GM18867 (cell line): ENCODE measurements at regions not wholly inside any gene's neighbourhood (a gene's known extent, or its start where the extent isn't known, plus 50 kb on each side); places are given as distances from the start of the nearest gene placed in this dataset.

Experiments used
- ATAC-seq: cut with Tn5 transposase; IDR thresholded peaks from one replicate; pipeline ENCODE4 v1.9.1; 2021; ENCODE audit warnings: mild to moderate bottlenecking, moderate library complexity; ENCODE audit not compliant: unreplicated experiment

DNA sequence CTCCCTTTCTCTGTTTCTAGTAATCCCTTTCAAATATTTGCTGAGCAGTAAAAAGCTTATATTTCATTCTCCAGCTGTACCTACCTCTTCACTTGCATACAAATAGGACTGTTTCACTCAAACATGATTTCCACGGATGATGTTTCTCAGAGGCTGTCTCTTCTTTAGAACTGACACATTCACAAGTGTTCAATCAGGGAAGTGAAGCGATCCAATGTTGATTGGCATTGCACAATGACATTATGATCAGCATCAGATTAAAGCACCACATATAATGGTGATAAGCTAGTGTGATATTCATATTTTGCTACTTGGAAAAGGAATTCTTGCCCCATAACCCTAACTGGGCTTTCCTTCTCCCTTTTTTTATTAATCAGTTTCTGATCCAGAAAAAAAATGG is 681.8 kb downstream of the TBC1D32 start:
- no peak for ATAC-seq

DNA sequence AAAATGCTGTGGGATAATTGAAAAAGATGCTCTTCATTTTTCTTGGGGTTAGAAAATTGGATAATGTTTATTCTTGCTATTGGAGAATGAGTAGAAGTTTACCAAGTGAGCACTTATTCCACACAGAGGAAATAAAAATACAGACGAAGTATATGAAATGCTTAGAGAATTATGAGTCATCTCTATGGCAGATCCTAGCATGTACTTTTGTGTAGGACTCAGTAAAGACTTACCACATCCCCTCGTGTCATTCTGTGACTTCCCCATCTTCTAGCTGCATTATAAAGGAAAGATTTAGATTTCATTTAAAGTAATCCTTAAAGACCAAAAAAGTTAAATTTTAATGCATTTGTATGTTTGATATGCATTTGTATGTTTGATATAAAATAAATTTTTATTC is 685.6 kb downstream of the TBC1D32 start:
- ATAC-seq = no peak

DNA sequence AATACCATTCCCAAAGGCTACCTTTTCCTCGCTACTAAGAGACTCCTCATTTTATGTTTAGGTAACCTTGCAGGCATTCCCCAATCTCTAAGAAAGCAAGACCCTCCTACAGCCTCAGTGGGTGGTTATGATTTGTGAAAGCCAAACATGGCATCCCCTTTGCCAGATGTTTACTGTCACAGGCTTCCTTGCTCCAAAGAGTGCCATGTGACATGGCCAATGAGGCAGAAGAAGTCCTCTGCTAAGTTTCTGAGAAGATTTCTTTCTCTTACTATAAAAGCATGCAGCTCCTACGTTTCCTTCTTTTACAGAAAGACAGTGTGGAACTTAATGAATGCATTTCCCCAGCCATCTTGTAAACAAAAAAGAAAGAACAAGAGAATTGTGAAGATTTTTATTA is 688.2 kb downstream of the TBC1D32 start:
- ATAC-seq = no peak

DNA sequence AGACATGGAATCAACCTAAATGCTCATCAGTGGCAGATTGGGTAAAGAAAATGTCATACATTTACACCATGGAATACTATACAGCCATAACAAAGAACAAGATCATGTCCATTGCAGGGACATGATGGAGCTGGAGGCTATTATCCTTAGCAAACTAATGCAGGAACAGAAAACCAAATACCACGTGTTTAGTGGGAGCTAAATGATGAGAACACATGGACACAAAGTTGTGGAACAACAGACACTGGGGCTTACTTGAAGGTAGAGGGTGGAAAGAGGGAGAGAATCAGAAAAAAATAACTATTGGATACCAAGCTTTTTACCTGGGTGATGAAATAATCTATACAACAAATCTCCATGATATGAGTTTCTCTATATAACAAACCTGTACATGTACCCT is 701.3 kb downstream of the TBC1D32 start:
- no peak for ATAC-seq

DNA sequence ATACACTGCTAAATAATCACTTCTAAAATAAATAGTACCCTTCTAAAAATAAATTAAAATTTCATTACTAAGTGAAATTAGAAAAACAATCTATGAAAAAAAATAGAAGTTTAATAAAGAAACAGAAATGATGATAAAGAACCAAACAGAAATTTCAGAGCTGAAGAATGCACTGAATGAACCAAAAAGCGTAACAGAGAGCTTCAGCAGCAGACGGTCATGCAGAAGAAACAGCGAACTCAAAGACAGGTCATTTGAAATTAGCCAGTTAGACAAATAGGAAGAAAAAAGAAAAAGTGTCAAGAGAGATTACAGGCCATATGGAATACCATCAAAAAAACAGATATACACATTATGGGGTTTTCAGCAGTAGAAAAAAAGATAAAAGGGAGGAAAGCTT is 706.7 kb downstream of the TBC1D32 start:
- no peak for ATAC-seq

DNA sequence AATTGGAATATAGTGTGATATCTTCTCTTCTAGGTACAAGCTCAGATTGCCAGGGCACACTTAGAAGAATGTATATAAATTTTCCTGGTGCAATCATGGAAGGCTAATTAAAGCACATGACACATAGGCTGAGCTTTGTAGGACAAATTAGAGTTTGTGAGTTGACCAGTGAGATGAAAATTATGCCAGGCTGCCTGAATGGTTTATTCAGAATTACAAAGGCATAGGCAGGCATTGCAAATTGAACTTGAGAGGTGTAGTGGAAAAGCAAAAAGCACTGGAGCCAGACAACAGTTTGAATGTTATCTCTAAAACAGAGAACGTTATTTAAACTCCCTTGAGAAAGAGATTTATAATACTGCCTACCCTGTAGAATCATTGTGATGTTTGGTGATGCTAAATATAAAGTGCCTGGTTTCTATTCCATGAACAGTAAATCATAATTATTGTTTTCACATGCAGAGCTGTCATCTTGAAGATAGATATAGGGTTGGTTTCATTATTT is 712.1 kb downstream of the TBC1D32 start:
- ATAC-seq = no peak

DNA sequence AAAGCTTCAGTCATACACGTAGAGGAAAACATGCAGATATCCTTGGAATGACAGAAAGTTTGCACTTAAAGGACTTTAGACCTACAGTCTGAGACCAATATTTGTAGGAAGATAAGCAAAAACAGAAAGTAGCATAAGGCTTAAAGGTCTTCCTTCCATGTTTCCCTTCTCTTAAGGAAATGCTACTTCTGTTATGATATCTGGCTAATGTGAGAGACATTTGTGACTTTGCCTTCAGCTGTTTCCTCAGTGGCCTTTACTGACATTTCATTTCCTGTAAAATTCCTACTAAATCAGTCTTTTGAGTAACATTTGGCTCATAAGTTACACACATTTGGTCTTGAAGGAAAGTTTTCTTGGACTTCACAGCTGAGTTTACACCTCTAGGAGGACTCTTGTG is 713.4 kb downstream of the TBC1D32 start:
- ATAC-seq = no peak

DNA sequence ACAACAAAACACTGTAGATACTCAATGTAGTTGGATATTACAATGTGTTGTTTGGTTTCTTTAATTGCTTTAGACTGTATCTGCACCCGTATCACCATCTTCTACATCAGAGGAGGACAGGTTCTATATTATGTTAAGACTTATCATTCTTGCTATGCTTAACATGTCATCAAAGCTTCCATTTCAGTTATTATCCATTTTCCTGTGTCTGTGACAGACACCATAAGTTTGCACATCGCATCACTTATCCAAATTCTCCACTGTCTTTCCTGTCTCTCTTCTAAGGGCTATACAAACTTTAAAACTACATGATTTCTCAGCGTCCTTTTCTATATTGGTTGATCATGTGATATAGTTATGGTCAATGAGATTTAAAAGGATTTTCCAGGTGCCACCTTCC is 719.0 kb downstream of the TBC1D32 start:
- no peak for ATAC-seq

DNA sequence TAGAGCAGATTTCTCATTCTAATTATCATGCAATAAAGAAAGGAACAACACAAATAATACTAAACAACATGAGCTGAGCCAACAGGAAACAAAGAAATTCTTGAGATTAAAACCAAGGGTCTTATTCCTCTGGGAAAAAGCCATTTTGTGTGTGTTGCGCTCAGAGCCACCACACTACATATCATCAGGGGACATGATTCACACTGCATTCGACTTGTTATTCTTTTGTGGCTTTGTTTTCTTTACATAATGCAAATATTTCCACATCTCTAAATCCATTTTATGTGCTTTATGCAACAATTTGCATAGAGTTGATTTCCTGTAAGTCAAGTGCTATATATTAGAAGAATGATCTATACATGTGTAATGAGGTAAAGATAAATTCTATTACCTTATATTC is 719.6 kb downstream of the TBC1D32 start:
- no peak for ATAC-seq

DNA sequence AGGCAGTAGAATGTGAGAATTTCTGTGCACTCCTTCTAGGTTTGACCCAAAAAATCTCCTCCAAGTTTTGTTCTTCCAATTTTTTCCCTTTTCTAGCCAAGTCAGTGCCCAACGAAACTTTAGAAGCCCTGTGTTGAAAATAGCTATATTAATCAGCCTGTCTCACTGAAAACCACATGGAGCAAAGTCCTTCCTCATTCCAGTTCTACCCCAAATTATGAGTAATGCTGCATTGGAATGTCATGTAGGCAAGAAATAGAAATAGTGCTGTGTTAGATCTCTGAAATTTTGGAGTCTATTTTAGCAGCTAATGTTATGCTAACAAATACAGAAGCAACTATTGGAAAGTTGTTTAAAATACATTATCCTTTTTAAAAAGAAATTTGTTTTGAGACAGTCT is 725.5 kb downstream of the TBC1D32 start:
- no peak for ATAC-seq

DNA sequence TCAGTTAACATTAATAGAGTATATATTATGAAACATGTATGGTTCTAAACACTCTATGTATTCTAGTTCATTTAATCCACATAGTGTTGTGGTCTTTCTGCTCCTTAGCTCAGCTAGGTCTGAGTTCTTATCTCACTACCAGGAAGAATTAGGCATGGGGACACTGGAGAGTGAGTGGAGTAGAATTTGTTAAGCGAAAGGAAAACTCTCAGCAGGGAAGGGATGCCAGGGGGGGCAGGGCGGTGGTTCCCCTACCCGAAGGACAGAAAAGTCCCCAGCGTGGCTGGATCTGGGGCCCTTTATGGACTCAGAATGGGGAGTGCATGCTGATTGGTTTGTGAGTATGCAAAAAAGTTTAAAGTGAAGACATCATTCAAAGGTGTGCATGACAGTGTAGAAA is 727.5 kb downstream of the TBC1D32 start:
- no peak for ATAC-seq

DNA sequence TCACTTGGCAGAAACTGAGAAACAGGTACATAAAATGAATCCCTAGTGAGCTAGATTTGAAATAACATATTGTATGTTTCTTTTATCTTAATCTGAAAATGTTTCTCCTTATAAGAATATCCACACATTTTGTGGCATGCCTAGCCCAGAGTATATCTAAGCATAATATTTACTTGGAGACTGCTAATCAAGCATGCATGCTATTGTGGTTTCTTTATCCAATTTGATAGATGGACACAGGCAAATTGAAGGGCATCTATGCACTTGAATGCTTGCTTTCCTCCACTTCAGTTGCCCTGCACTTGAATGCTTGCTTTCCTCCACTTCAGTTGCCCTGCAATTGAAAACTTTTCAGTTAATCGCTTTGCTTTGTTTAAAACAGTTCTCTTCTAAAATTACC is 729.8 kb downstream of the TBC1D32 start:
- no peak for ATAC-seq

DNA sequence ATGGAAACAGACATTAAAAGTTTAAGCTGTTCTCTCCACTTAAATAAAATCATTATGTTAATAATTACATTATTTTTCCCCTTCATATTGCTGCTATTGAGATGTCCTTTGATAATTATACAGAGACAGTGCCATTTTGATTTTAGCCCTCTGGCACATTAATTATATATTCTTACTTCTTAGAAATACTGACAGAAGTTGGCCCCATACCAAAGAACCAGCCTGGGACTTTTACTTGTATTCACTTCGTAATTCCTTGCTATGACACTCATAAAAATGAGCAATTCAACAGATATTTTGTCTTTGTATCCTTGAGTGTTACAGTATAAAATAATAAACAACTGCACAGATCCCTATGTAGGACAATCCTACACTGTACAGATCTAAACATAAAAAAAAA is 743.7 kb downstream of the TBC1D32 start:
- ATAC-seq = no peak

DNA sequence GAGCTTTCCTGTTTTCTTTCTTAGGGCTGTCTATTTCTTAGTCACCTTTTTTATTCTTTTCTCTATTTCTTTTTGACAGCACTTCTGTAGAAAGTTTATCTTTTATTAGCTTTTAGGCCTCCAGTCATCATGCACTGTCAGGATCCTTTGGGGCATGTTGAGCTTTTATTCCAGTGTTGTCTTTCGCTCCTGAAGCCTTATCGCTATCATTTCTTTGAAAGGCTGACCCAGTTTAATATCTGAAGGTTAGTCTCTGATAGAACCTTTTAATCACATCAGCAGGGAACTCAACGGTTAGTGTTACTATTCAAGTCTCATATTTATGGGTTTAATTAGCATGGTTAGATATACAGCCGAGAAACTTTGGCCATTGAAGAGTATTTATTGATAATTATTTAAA is 745.9 kb downstream of the TBC1D32 start:
- no peak for ATAC-seq

DNA sequence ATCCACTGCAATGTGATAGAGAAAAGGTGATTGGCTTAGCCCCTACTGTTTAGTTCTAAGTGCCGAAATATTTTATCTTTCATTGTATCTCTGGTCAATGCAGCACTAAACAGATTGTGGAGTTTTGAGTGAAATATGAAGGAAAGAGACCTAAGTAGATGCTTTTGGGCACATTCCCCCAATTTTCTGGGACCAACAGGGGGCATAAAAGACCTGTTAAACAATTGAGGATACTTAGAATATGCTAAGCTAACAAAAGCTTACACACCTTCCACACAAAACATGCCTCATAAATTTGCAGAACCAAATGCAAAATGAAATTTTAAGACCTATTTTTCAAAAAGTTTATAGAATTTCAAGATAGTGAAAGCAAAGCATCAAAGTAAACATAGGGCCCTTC is 746.9 kb downstream of the TBC1D32 start:
- no peak for ATAC-seq

DNA sequence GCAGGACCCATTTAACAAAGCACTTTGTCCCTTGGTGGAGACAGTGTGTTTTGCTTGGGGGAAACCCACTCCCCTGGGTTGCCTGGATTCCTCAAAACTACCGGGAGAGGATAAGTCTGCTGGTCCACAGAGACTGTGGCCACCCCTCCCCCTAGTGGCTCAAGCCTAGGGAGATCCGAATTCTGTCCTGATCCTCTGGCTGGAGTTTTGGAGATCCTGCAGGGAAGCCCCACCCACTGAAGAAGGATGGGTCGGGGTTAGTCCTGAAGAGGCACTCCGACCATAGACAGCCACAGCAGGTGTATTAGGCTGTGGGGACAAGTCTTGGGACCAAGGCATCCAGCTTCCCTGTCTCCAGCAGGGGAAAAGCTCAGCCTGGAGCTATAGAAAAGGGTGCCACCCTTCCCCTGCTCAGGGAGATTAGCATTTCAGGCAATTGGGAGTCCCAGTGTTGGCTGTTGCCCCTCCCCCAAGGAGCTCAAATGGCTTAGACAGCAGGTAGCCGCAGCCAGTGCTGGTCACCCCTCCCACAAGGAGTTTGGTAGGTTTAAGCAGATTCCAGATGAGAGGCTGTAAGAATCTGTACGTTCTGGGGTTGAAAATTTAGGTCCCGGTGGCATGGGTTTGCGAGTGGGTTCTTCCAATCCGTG is 750.0 kb downstream of the TBC1D32 start:
- no peak for ATAC-seq

DNA sequence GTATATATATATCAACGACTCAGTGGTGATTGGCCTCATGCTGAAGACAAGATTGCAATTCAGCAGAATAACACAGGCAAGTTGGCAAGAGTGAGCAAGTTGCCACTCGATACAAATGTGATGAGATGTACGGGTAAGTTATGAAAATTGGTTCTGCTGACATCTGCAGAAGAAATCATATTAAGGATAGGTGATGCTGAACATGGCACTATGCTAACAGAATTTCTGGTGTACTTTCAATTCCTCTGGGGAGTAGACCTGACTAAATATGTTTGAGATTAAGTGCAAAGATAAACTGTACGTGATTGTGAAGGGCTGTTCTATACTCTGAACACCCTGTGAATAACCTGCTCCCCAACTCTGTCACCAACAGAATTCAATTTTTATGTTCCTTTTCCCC is 758.2 kb downstream of the TBC1D32 start:
- ATAC-seq = no peak

DNA sequence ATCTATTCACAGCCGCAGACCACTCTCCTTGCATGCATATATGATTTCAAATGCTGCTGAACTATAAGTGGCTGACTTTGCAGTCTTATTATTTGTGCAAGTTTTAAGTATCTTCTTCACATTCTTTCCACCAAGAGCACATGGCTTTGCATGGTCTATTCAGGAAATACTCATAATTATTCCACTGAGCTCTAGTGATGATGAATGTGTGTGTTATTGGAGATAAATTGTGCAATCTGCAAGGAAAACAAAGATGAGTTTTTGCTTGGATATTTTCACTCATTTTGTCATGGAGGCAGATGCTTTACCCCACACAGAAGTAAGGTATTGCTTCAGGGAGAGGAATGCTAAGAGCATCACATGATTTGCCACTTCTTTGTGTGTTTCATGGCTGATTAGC is 764.6 kb downstream of the TBC1D32 start:
- ATAC-seq = no peak

DNA sequence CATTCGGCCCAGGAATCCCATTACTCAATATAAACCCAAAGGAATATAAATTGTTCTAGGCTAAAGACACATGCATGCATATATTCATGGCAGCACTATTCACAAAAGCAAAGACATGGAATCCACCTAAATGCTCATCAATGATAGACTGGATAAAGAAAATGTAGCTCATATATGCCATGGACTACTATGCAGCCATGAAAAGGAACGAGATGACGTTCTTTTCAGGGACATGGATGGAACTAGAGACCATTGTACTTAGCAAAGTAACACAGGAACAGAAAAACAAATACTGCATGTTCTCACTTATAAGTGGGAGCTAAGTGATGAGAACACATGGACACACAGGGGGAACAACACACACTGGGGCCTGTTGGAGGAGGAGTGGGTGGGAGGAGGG is 769.5 kb downstream of the TBC1D32 start:
- ATAC-seq = no peak

DNA sequence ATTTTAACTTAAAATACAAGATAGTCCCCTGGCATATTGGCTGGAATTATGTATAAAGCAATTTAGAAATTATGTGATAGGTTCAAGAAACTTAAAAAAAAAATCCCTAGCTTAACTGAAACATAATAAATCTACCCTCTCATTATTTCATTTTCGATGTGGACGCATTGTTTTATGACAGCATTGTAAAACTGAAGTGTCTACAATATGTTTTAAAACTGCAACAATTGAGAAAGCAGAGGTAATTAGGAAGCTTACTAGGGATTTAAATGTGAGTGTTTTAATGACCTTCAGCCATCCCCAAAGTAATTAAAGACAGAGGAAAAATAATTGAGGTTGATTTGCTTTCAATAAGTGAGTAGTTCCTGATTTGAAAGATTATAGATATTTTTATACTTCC is 776.0 kb downstream of the TBC1D32 start:
- no peak for ATAC-seq

DNA sequence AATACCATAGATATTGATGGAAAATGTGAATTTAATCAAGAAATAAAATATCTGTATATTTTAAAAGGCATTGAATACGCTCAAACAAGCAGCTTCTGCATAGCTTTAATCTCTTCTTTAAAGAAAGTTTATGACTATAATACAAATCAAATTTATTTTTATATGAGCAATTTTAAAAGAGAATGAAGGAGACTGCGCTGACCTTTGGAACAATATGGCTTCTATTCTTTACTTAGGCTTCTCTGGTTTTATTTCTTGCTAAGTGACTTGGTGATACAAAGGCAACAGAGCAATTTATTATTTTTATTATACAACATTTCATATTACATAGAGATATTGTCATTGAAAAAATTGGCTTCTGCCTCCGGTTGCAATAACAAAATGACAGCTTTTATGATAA is 776.7 kb downstream of the TBC1D32 start:
- ATAC-seq = no peak

DNA sequence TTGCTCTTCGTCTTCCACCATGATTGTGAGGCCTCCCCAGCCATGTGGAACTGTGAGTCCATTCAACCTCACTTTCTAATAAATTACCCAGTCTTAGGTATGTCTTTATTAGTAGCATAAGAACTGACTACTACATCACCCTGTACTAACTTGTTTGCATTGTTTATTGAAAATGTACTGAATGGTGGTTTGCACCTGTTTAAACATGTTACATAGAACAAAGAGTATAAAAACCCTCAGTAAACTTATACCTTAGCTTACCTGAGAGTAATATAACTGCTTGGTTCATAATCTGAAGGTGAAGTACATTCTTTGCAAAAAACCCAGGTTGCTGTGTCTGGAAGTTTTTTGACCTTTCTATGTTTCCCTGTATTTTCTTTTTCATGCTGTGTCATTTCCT is 777.8 kb downstream of the TBC1D32 start:
- no peak for ATAC-seq

DNA sequence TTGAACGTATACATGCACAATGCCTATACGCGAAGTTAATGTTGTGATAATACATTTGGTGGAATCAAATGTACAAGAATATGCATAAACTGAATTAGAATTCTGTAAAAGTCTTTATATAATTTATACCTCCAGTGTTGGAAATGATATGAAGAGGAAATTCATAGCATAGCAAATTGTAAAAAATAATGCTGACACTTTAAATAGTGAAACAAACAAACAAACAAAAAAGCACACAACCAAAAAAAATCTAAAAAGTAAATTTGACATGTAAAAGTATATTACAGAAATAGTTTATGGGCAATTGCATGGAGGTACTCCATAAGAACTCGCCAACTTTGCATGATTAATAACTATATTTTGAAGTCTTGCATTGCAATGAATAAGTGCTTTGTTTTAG is 780.9 kb downstream of the TBC1D32 start:
- no peak for ATAC-seq
